Activated T-helper 1 cell treated with Interleukin-2 at 50 U/mL for 16 hours (primary cell): ENCODE measurements at regions not wholly inside any gene's neighbourhood (a gene's known extent, or its start where the extent isn't known, plus 50 kb on each side); places are given as distances from the start of the nearest gene placed in this dataset.
"Not testable (repeated sequence)": the region's sequence is repeated elsewhere in the genome, so short reads cannot be mapped to it uniquely, and the experiment has no call there.

Experiments
- DNase-seq: peaks from one replicate; pipeline ENCODE4 v3.0.0-alpha.2; 2020; ENCODE audit warnings: low read depth

GRCh38 chr15:69869291-69869690 lies 228.4 kb downstream of the TLE3 start:
- DNase-seq = no peak

- DNase-seq = no peak
These were observed 227.7 kb downstream of the TLE3 start for GRCh38 chr15:69869881-69870505.

DNA sequence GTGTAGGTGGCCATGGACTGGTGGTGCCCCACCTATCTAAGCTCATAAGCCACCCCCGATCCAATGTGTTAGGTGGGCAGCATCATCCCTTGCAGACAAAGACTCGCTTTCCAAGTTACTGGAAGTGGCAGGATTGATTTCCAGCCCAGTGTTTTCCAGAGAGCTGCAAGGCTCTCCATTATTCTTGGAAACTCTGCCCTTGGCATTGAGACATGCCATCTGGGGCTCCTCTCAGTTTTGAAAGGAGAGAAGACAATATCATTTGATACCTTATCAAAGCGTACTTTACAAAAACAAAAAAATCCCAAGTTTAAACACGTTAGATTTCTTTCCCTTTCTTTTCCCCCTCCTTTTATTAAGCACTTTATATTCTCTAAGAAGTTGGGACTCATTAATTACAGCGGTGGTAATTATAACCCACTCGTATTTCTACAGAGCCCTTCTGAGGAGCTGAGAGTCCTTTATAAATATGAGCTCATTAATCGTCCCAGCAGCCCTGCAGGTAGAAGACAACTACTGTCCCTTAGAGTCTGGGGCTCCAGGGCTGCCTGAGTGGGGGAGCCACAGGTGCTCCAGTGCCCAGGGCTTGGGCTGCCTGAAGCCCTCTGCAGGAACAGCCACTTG lies 226.1 kb downstream of the TLE3 start:
- no peak for DNase-seq

- DNase-seq = no peak
These were observed 223.9 kb downstream of the TLE3 start for GRCh38 chr15:69873807-69874206.

DNA sequence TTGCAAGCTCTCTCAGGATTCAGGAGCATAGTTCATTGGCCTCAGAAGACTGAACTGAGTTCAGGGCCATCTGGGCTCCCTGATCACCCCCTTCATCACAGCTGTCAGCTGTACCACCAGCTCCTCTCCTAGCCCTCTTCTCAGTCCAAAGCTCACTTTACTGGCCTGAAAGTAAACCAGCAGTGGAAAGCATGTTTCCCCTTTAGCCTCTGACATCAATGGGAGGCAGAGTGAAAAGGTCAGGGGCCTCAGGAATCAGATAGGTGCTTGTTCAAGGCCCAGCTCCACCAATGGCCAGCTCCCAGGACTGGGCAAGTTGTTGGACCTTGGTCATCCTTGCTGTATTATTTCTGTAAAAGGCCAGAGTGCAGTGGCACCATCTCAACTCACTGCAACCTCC lies 223.4 kb downstream of the TLE3 start:
- no peak for DNase-seq

- no peak for DNase-seq
These were observed 221.4 kb downstream of the TLE3 start for GRCh38 chr15:69876064-69876940.

- not testable (repeated sequence) for DNase-seq
These were observed 217.8 kb downstream of the TLE3 start for GRCh38 chr15:69879963-69880362.

GRCh38 chr15:69880571-69881301 lies 217.0 kb downstream of the TLE3 start:
- no peak for DNase-seq

GRCh38 chr15:69881302-69881670 lies 216.4 kb downstream of the TLE3 start:
- no peak for DNase-seq

DNA sequence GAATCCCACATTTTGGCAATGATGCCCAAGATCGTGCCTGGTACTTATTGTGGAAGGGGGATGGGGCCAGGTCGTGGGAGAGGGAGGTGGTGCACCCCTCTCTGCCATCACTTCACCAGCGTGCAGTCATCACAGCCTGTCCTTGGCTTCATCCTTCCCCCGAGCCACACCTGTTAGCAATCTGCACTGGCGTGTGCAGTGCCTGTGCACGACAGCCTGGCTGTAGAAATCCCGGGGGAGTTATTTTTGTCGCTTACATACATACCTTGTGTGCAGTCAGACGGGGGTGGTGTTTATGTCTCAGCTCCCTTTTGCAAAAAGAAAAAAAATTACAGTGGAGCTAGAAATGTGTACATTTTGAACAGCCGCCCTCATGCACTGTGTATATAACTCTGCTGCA lies 216.0 kb downstream of the TLE3 start:
- no peak for DNase-seq

DNA sequence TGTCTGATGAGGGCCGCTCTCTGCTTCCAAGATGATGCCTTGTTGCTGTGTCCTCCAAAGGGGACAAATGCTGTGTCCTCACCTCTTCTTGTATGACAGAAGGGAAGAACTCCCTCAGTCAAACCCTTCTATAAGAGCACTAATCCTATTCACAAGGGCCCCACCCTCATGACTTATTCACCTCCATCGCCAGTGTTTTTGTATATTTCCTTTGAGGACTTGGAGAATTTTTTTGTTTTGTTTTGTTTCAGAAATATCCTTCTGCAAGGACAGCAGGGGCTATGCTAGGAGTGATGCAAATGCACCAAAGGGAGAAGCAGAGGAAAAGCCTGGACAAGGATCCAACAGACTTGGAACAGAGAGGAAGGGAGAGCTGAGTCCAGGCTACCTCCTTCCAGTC lies 214.4 kb downstream of the TLE3 start:
- no peak for DNase-seq

DNA sequence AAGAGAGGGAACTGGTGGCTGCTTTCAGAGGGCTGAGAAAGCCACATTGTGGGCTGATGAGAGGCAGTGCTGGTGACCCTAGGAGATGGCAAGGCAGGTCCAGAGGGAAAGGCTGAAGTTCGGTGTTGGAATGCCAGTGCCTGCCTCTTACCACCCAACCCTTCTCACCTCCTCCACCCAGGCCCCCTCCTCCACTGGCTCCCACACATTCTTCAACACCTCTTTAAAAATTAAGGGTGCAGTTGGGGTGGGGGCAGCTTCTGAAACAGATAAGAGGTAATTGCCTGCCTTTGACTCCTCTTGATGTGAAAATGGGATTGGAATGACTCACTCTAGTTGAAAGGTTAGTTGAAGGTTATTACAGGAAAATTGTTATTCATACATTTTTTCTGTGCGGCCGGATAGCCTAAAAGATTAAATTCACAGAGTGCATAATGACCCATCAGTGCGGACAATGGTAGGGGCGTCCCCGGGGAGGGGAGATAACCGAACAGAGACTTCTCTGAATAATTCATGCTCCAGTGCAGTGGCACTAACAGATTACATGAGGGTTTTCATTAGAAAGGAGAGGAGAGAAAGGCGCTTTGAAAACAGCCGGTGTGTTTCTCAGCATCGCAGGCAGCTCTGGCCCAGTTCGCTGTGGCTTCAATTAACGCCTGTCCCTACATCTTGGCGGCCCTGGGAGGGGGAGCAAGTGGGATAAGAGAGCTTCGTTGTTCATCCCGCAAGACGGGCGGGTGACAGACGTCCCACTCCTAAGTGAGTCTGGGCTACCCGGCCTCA lies 212.4 kb downstream of the TLE3 start:
- no peak for DNase-seq

- DNase-seq = no peak
These were observed 210.7 kb downstream of the TLE3 start for GRCh38 chr15:69887009-69887408.

- no peak for DNase-seq
These were observed 210.2 kb downstream of the TLE3 start for GRCh38 chr15:69887553-69887952.

- no peak for DNase-seq
These were observed 209.3 kb downstream of the TLE3 start for GRCh38 chr15:69888406-69888805.

DNA sequence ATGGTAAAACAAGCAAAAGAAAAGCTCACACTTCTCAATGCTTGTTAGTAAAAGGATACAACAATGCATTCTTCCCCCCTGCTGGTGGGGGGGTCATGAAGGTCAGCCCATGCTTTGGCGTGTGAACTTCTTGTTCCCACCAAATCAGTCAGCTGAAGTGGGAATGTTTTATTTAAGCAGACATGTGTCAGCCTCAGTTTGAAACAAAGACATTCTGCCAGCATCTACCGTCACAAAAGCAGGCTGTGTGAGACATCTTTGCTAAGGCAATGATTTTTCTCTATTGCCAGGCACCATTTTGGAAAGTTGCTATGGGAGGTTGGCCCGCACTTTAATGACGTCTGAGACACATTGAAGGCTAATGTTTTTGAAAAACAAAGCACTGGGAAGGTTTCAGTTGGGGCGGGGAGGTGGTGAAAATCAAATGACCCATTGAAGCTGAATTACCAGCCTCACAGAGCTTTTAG lies 206.6 kb downstream of the TLE3 start:
- DNase-seq = no peak

- DNase-seq = no peak
These were observed 206.1 kb downstream of the TLE3 start for GRCh38 chr15:69891606-69892005.

- no peak for DNase-seq
These were observed 205.4 kb downstream of the TLE3 start for GRCh38 chr15:69892351-69892750.

- no peak for DNase-seq
These were observed 204.6 kb downstream of the TLE3 start for GRCh38 chr15:69893086-69893485.

DNA sequence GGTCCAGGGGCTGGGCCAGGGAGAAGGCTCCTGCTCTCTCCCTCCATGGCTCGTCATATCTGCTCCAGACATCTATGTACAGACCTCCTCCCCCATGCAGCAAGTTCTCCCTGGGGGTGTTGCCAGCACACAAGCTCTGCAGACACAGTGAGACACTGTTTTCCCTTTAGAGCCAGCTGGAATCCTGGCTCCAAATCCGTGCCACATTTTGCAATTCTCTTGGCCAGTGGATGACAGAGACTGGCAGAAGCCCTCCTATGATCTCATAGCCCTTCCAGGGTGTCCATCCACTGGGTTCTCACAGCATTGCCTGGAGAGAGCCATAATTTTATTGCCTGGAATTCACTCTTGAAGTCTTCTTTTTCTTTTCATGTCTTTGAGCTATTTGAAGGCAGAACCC lies 203.9 kb downstream of the TLE3 start:
- no peak for DNase-seq

DNA sequence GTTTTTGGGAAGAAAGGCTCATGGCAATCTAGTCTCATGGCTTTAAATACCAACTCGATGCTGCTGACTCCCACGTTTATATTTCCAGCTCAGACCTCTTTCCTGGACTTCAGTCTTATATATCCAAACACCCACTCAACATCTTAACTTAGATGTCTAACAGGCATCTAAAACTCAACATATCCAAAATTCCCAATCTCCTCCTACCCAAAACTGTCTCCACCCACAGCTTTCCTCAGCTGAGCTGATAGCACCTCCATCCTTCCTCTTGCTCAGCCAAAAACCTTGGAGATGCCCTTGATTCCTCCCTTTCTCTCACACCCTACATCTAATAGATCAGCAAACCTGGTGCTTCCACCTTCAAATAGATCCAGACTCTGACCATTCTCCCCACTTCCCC lies 202.5 kb downstream of the TLE3 start:
- no peak for DNase-seq

DNA sequence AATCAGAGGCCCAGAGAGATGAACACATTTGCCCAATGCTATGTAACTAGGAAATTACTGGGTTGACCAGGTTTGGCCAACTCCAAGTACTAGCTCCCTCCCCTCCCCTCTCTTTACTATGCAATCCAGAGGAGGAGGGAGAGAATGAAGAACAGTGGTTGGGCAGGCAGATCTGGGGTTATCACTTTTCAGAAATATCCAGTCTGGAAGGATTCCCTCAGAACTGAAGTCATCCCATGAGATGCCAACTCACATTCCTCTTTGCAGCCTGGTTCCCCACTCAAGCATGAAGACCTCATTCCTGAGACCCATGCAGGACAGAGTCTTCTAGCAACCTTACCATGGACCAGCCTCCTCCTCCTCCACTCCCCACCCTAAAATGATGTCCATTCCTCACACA lies 201.1 kb downstream of the TLE3 start:
- no peak for DNase-seq
